ENCODE measurements at regions not wholly inside any gene's neighbourhood (a gene's known extent, or its start where the extent isn't known, plus 50 kb on each side); places are given as distances from the start of the nearest gene placed in this dataset.

GRCh38 chr3:177745607-177746005 is 548.3 kb upstream of the TBL1XR1 start:
- DNase-seq (no peak), ATAC-seq (ENCODE audit: poor library complexity) (no peak)
- intact Hi-C loops (cut with DNase I, micrococcal nuclease) = no loop called here
- H3K4me1 ChIP-seq (ENCODE audit: insufficient read depth, low read length) = no peaks in the 10 kb centered on the region
- Mint-ChIP-seq H3K4me1 (ENCODE audit: low read depth) (no peaks in the 10 kb centered on the region), H3K4me3 (no peak overlapping the region), H3K27ac (no peak overlapping the region), H3K27me3 (no peaks in the 10 kb centered on the region), H3K36me3 (ENCODE audit: low read depth) (no peaks in the 10 kb centered on the region), H3K9me3 (no peaks in the 10 kb centered on the region)
- H3K27ac ChIP-seq (ENCODE audit: low read depth in 1 of 2, low read length in 2 of 2) = no peak overlapping the region
- CTCF ChIA-PET = no interaction called here
- POLR2A ChIA-PET = no interaction called here
- H3K36me3 ChIP-seq (ENCODE audit: insufficient read depth, low read length) = no peaks in the 10 kb centered on the region
- H3K9me3 ChIP-seq (ENCODE audit: control insufficient read depth in 1 of 2, insufficient read depth in 1 of 2, low read length in 2 of 2) = no peaks in the 10 kb centered on the region
- TF ChIP-seq CTCF (IDR thresholded peaks at IDR 0.05) = no peak
- no peaks in the 10 kb centered on the region for H3K27me3 ChIP-seq (ENCODE audit: control insufficient read depth in 1 of 2, insufficient read depth in 2 of 2, low read length in 2 of 2)
- no peak overlapping the region for H3K4me3 ChIP-seq (ENCODE audit: low read length)

GRCh38 chr3:177746337-177746933 is 549.2 kb upstream of the TBL1XR1 start:
- TF ChIP-seq CTCF (IDR thresholded peaks at IDR 0.05) = no peak
- H3K27ac Mint-ChIP-seq = no peak overlapping the region
- Histone ChIP-seq H3K27me3 (ENCODE audit: control insufficient read depth in 1 of 2, insufficient read depth in 2 of 2, low read length in 2 of 2) (no peaks in the 10 kb centered on the region), H3K36me3 (ENCODE audit: insufficient read depth, low read length) (no peaks in the 10 kb centered on the region), H3K4me1 (ENCODE audit: insufficient read depth, low read length) (no peaks in the 10 kb centered on the region), H3K4me3 (ENCODE audit: low read length) (no peak overlapping the region), H3K27ac (ENCODE audit: low read depth in 1 of 2, low read length in 2 of 2) (no peak overlapping the region), H3K9me3 (ENCODE audit: control insufficient read depth in 1 of 2, insufficient read depth in 1 of 2, low read length in 2 of 2) (no peaks in the 10 kb centered on the region)
- POLR2A ChIA-PET = no interaction called here
- no peaks in the 10 kb centered on the region for H3K36me3 Mint-ChIP-seq (ENCODE audit: low read depth)
- ATAC-seq (ENCODE audit: poor library complexity) (no peak), DNase-seq (no peak)
- no peaks in the 10 kb centered on the region for H3K9me3 Mint-ChIP-seq
- CTCF ChIA-PET = no interaction called here
- H3K4me3 Mint-ChIP-seq = no peak overlapping the region
- H3K27me3 Mint-ChIP-seq = no peaks in the 10 kb centered on the region
- intact Hi-C loops (cut with DNase I, micrococcal nuclease) = no loop called here
- H3K4me1 Mint-ChIP-seq (ENCODE audit: low read depth) = no peaks in the 10 kb centered on the region

- POLR2A ChIA-PET = no interaction called here
- TF ChIP-seq CTCF (IDR thresholded peaks at IDR 0.05) = no peak
Measured at GRCh38 chr3:177749836-177750235, 552.6 kb upstream of the TBL1XR1 start.

More at GRCh38 chr3:177749836-177750235, 552.6 kb upstream of the TBL1XR1 start:
- Mint-ChIP-seq H3K4me1 (ENCODE audit: low read depth) (no peaks in the 10 kb centered on the region), H3K27me3 (no peaks in the 10 kb centered on the region), H3K36me3 (ENCODE audit: low read depth) (no peaks in the 10 kb centered on the region), H3K27ac (no peak overlapping the region), H3K9me3 (no peaks in the 10 kb centered on the region), H3K4me3 (no peak overlapping the region)
- no peak for ATAC-seq (ENCODE audit: poor library complexity)
- Histone ChIP-seq H3K9me3 (ENCODE audit: control insufficient read depth in 1 of 2, insufficient read depth in 1 of 2, low read length in 2 of 2) (no peaks in the 10 kb centered on the region), H3K4me3 (ENCODE audit: low read length) (no peak overlapping the region), H3K27ac (ENCODE audit: low read depth in 1 of 2, low read length in 2 of 2) (no peak overlapping the region), H3K36me3 (ENCODE audit: insufficient read depth, low read length) (no peaks in the 10 kb centered on the region), H3K4me1 (ENCODE audit: insufficient read depth, low read length) (no peaks in the 10 kb centered on the region), H3K27me3 (ENCODE audit: control insufficient read depth in 1 of 2, insufficient read depth in 2 of 2, low read length in 2 of 2) (no peaks in the 10 kb centered on the region)
- CTCF ChIA-PET = interaction anchor here (0.6 kb wide), 1 partner anchor 444 kb away, joined by 3 read pairs; no protein-coding TSS in a partner anchor
- intact Hi-C loops (cut with DNase I, micrococcal nuclease) = no loop called here
- no peak for DNase-seq
